NCI-H1048 (cell line): ENCODE measurements at regions not wholly inside any gene's neighbourhood (a gene's known extent, or its start where the extent isn't known, plus 50 kb on each side); places are given as distances from the start of the nearest gene placed in this dataset.

Source experiments
- DNase-seq: peaks from one replicate; lab custom pipeline; 2025; lab: John Stamatoyannopoulos, UW

- DNase-seq: no peak
These were observed 110.1 kb upstream of the VEGFC start for GRCh38 chr4:176902710-176903323.

DNA sequence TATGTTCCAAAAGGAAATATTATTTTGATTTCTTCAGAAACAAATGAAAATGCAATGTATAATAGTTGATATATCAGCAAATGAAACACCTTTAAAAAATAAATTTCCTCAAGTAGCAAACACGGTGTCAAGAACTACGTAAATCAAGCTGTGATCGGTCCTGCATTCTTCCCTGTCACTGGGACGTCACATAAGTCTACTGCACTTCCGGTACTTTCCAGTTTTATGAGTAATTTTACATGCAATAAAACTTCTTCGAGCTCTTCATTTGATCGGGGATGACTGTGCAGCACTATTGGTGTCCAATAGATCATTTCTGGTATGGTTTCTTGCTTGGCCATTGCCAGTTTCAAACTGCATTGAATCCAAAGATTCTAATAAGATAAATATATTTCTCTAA lies 114.0 kb upstream of the VEGFC start:
- DNase-seq: no peak

- DNase-seq: no peak
These were observed 117.9 kb upstream of the VEGFC start for GRCh38 chr4:176910646-176911045.

DNA sequence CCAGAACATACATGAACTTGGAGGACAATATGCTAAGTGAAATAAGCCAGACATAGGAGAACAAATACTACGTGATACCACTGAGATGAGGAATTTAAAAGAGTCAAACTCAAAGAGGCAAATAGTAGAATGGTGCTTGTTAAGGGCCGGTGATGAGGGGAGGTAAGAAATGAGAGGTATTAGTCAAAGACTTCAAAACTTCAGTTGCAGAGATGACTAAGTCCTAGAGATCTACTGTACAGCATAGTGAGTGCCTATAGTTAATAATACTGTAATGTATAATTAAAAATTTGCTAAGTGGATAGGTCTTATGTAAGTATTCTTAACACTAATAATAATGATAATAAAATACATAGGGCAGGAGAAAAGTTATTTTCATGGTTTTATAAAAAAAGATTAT lies 126.9 kb upstream of the VEGFC start:
- DNase-seq: no peak

GRCh38 chr4:176920694-176921093 lies 128.0 kb upstream of the VEGFC start:
- no peak for DNase-seq

DNA sequence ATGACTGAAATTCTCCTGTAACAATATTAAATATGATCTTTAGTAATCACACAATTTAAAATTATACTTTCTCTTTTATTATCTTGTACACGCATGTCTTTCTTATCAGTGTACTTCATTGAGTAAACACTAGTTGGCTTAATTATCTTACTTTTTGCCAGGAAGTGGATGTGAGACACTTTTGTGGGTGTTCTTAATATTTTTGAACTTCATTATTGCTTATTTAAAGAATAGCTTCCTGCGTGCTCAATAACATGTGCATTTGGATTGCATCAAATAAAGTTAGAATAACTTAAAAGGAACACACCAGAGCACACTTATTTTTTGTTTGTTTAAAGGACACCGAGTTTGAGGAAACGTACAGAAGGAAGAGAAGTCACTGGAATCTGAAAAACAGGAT lies 128.5 kb upstream of the VEGFC start:
- no peak for DNase-seq

GRCh38 chr4:176924238-176924637 lies 131.5 kb upstream of the VEGFC start:
- no peak for DNase-seq

DNA sequence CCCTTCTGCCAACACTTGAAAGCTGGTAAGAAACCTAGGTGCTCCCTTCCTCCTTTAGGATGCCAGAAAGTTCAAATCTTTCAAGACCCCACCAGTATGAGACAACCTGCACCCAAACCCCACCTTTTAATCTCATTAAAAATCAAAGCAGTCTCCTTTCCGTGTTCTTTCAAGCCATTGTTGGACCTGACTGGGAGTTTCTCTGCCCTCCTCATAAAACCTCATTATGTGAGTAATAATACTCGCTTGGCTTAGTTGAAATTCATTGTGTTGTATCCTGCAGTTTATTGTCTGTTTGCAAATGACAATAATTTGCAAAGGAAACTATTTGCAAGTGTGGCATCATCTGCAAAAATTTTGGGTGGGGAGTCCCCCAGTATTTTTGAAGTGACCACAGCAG lies 133.2 kb upstream of the VEGFC start:
- DNase-seq: no peak

DNA sequence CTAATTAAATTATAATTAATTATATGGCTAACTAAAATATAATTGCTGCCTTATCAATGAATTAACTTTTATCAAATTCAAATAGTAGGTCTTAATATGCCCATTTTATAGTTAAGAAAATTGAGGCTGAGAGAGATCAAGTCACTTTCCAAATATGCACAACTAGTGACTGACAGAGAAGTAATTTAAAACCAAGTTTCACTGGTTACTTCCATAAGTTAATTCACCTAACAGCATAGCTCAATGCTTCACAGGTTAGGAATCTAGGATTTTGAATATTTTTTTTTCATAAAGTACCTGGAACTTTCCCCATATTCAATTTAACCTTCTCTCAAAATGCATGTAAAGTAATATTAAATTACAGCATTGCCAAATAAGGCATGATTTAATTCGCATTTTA lies 134.4 kb upstream of the VEGFC start:
- DNase-seq: no peak

DNA sequence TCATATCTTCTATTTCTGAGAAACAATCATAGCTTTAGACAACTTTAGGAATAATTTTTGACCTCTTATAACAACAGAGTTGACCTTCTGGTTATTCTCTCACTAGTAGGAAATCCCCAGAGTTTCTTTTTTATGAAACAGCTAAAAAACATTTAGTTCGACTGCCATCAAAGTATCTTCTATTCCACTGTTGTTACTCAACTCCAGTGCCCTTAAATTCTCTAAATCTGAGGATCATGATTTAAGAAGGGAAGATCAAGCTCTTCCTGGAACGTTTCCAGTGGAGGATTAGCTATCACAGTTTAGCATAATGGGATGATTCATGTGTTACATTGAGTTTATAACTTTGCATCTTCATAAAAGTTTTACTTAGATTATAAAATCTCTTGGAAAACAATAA lies 134.9 kb upstream of the VEGFC start:
- DNase-seq: no peak

GRCh38 chr4:176939445-176939844 lies 146.7 kb upstream of the VEGFC start:
- no peak for DNase-seq

DNA sequence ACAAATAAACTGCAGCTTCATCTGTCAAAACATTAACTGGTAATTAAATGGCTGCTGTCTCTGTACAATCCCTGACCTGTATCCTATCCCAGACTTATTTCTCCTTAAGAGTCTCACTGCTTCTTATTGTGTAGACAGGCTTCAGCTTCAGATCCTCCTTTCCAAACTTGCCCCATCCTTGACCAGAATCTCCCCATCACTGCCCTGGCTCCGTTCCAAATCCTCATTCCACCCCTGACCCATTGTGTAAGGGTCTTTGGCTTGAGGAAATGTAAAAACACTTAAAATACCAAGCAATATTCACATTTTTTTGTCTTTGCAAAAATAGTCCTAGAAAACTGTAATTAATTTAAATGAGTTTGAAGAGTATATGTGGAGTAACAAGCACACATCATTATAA lies 152.6 kb upstream of the VEGFC start:
- no peak for DNase-seq

DNA sequence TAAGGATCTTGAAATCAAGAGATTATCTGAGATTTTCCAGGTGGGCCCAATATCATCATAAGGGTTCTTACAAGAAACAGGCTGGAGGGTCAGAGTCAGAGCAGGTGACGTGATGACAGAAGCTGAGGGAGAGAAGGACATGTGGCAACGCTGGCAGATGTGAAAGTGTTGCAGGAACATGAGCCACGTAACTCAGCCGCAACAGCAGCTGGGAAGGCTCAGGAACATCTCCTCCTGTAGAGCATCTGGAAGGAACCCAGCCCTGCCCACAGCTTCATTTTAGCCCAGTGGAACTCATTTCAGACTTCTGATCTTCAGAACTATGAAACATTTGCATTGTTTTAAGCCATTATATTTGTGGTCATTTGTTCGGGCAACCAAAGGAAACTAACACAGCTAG lies 156.3 kb upstream of the VEGFC start:
- DNase-seq: no peak

DNA sequence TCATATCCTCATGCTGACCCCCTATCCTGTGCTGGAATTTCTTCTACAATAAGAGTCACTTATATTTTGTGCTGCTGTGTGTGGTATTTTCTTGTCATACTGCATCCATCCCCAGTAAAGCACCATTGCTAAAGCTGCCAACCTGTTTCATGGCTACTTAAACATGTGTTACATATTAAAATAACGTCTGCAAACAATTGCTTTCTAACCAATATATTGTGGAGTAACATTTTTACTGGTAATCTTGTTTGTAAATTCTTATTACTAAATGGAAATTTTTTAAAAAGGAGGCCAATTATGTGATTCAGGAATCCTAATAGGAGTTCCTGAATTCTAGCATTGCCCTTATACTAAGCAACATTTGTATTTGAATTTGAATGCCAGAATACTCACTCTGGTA lies 160.3 kb upstream of the VEGFC start:
- no peak for DNase-seq

DNA sequence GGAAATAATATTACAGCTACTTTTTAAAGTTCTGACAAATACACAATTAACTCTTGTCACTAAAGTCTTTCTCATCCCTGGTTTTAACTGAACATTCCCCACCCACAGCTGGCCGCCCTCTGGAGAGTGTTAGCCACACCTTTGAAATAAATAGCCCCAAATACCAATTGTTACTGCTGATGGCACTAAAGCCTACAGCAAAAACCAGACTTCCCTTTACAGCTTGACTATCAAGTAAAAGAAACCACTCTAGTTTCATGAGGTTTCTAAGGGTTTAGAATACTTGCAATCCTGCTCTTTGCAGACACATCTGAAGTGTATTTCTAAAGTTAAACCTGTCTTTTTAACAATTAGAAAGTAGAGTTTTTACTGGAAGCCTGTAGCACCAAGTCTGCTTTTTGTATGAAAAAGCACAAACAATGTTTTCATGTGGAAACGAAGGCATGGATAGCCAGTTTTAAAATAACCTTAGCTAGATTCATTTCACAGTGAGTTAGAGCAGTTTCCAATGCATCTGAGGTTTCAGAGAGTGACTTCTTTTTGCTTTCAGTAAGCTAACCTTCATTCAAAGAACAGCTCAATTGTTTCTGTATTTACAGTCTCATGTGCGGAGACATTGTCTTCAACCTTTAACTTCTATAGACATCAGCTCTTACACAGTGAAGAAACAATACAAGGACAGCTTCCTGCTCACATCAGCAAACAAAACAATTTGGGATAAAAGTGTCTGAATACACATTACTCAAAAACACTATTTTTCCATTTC lies 164.8 kb upstream of the VEGFC start:
- no peak for DNase-seq

DNA sequence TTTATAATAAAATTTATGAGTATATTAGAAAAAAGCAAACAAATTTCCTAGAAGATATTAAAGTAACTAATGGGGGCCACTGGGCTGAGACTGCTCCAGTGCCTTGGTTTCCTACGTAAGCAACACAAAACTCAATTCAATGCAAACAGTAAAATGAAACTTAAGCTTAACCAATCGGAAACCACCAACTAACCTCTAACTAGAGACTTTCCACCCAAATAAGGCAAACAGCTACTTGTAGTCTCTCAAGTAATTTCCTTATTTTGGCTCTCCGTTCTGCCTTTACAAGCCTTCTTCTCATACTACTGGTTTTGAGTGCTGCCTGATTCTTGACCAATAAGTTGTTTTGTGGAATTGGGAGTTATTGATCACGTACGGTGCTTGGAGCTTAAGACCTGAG lies 167.3 kb upstream of the VEGFC start:
- no peak for DNase-seq

- no peak for DNase-seq
These were observed 170.4 kb upstream of the VEGFC start for GRCh38 chr4:176963121-176963520.

GRCh38 chr4:176964116-176964691 lies 171.5 kb upstream of the VEGFC start:
- no peak for DNase-seq

DNA sequence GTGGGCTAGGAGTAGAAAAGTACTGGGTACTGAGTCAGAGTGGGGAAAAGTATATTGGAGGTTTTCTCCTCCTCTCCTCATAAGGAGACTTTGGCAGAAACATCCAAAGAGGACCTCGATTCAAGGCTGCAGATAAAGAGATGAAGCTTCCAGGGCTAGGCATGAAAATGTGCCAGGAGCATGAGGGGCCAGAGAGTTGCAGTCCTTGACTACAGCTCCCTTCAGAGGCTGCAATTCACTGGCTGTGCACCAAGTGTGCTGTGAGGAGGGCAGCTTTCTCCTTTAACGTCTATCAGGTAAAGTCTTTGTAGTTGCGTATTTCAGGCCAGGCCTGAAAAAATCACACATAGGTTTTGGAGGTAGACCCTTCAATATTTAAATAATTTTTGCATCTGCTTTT lies 174.9 kb upstream of the VEGFC start:
- DNase-seq: no peak

- no peak for DNase-seq
These were observed 175.4 kb upstream of the VEGFC start for GRCh38 chr4:176968094-176968493.

DNA sequence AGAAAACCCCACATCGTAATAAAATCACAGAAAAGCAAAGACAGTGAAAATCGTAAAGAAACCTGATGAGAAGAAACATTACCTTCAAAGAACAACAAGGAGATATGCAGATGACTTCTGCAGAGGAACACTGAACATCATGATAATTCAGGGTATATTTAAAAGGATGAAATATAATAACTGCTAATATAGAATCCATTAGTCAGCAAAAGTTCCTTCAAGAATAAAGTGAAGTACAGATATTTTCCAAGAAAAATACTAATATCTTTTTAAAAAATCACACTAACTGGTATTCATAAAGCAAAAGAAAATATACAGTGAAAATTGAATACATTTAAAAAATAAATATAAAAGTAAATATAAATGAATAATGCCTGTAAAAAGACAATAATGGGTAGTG lies 176.3 kb upstream of the VEGFC start:
- DNase-seq: no peak

DNA sequence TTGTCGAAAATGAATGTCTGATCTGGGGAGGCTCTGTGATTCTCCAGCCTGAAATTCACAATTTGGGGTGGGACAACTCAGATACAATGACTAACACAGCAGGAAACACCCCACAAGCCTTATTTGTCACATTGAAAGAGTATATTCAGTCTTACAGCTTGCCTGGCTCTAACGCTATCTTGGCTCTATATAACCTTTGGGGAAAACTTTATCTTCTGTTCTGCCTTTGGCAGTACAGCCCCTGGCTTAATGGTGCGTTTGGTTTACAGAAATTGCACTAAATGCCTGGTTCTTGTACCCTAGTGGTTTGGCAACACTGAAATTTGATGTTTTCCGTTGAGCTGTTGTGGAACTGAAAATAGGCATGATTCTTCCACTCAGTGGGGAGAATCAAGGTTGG lies 178.1 kb upstream of the VEGFC start:
- no peak for DNase-seq

- DNase-seq: no peak
These were observed 178.9 kb upstream of the VEGFC start for GRCh38 chr4:176971576-176972115.
